ENCODE measurements at regions not wholly inside any gene's neighbourhood (a gene's known extent, or its start where the extent isn't known, plus 50 kb on each side); places are given as distances from the start of the nearest gene placed in this dataset.

GRCh38 chr22:47380692-47381091 is 618.2 kb downstream of the TBC1D22A start:
- DNase-seq (ENCODE audit: low read depth) = no peak

- no peak for DNase-seq (ENCODE audit: low read depth)
Measured at GRCh38 chr22:47379037-47379436, 616.6 kb downstream of the TBC1D22A start.

GRCh38 chr22:47377926-47378560 is 615.6 kb downstream of the TBC1D22A start:
- no peak for DNase-seq (ENCODE audit: low read depth)

GRCh38 chr22:47376901-47377505 is 614.6 kb downstream of the TBC1D22A start:
- no peak for DNase-seq (ENCODE audit: low read depth)

GRCh38 chr22:47376322-47376700 is 613.9 kb downstream of the TBC1D22A start:
- DNase-seq (ENCODE audit: low read depth) = no peak

- DNase-seq (ENCODE audit: low read depth) = no peak
Measured at GRCh38 chr22:47375621-47376321, 613.3 kb downstream of the TBC1D22A start.

GRCh38 chr22:47374901-47375575 is 612.6 kb downstream of the TBC1D22A start:
- DNase-seq (ENCODE audit: low read depth) = no peak

GRCh38 chr22:47374273-47374771 is 611.9 kb downstream of the TBC1D22A start:
- DNase-seq (ENCODE audit: low read depth) = no peak

GRCh38 chr22:47373648-47374272 is 611.3 kb downstream of the TBC1D22A start:
- no peak for DNase-seq (ENCODE audit: low read depth)

GRCh38 chr22:47372596-47373385 is 610.3 kb downstream of the TBC1D22A start:
- DNase-seq (ENCODE audit: low read depth) = no peak

GRCh38 chr22:47372111-47372581 is 609.7 kb downstream of the TBC1D22A start:
- DNase-seq (ENCODE audit: low read depth) = no peak

GRCh38 chr22:47371263-47372090 is 609.0 kb downstream of the TBC1D22A start:
- peak; percentile 32 for DNase-seq (ENCODE audit: low read depth)

- no peak for DNase-seq (ENCODE audit: low read depth)
Measured at GRCh38 chr22:47370448-47371262, 608.2 kb downstream of the TBC1D22A start.

- no peak for DNase-seq (ENCODE audit: low read depth)
Measured at GRCh38 chr22:47369431-47370015, 607.1 kb downstream of the TBC1D22A start.

GRCh38 chr22:47369020-47369419 is 606.6 kb downstream of the TBC1D22A start:
- DNase-seq (ENCODE audit: low read depth) = no peak

- DNase-seq (ENCODE audit: low read depth) = peak; percentile 12
Measured at GRCh38 chr22:47367993-47368945, 605.8 kb downstream of the TBC1D22A start.

GRCh38 chr22:47367107-47367690 is 604.7 kb downstream of the TBC1D22A start:
- no peak for DNase-seq (ENCODE audit: low read depth)
